ENCODE measurements at regions not wholly inside any gene's neighbourhood (a gene's known extent, or its start where the extent isn't known, plus 50 kb on each side); places are given as distances from the start of the nearest gene placed in this dataset.

DNA sequence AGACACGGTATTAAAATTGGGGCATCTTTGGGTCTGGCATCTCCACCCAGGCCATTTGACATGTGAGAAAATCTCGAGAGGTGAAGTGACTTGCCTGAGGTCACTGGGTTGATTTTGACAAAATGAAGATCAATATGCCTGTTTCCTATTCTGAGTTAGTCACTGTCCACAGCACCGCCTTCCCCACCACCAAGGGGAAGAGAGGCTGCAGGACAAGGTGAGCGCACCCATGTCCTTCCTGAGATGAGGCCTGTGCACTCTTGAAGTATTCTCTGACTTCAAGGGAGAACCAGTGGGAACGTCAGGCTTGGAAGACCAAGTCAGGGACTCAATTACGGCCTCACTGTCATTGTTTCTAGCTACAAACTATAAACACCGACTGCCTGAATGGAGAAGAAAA lies 49.9 kb upstream of the WSB1 start:
- no peaks in the 10 kb centered on the region for H3K9me2 ChIP-seq (replicated peaks; ENCODE audit: low read depth, low read length)
- H3K4me3 ChIP-seq (ENCODE audit: low read length, poor library complexity, severe bottlenecking) = no peak overlapping the region
- no peak overlapping the region for H3K9ac ChIP-seq (ENCODE audit: low read depth, low read length, poor library complexity, severe bottlenecking)
- H3K79me2 ChIP-seq (ENCODE audit: insufficient read depth, low read length) = no peaks in the 10 kb centered on the region
- no peaks in the 10 kb centered on the region for H3K9me3 ChIP-seq (ENCODE audit: insufficient read depth, low read depth, low read length)
- TF ChIP-seq, protein P1, sequence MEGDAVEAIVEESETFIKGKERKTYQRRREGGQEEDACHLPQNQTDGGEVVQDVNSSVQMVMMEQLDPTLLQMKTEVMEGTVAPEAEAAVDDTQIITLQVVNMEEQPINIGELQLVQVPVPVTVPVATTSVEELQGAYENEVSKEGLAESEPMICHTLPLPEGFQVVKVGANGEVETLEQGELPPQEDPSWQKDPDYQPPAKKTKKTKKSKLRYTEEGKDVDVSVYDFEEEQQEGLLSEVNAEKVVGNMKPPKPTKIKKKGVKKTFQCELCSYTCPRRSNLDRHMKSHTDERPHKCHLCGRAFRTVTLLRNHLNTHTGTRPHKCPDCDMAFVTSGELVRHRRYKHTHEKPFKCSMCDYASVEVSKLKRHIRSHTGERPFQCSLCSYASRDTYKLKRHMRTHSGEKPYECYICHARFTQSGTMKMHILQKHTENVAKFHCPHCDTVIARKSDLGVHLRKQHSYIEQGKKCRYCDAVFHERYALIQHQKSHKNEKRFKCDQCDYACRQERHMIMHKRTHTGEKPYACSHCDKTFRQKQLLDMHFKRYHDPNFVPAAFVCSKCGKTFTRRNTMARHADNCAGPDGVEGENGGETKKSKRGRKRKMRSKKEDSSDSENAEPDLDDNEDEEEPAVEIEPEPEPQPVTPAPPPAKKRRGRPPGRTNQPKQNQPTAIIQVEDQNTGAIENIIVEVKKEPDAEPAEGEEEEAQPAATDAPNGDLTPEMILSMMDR (conservative IDR thresholded peaks at IDR 0.05; ENCODE audit: low read length) = no peak
- no peak for TF ChIP-seq EZH2phosphoT487 (IDR thresholded peaks at IDR 0.05; ENCODE audit: borderline replicate concordance)
- no peaks in the 10 kb centered on the region for H3K27me3 ChIP-seq (ENCODE audit: insufficient read depth, low read length, poor library complexity, severe bottlenecking)
- no peaks in the 10 kb centered on the region for H3K4me1 ChIP-seq (ENCODE audit: insufficient read depth, low read length, poor library complexity, severe bottlenecking)
- H3K36me3 ChIP-seq (ENCODE audit: insufficient read depth, low read length) = no peaks in the 10 kb centered on the region
- no peaks in the 10 kb centered on the region for H3F3A ChIP-seq (ENCODE audit: low read depth)
- no peak overlapping the region for H3K4me2 ChIP-seq (ENCODE audit: low read depth, low read length, poor library complexity, severe bottlenecking)
- no peak overlapping the region for H2AFZ ChIP-seq (ENCODE audit: low read length)
- H4K20me1 ChIP-seq (ENCODE audit: insufficient read depth, low read length, poor library complexity, severe bottlenecking) = no peaks in the 10 kb centered on the region
